Fibroblast of skin of scalp (primary cell): ENCODE measurements at regions not wholly inside any gene's neighbourhood (a gene's known extent, or its start where the extent isn't known, plus 50 kb on each side); places are given as distances from the start of the nearest gene placed in this dataset.
"Not testable (repeated sequence)": the region's sequence is repeated elsewhere in the genome, so short reads cannot be mapped to it uniquely, and the experiment has no call there.

Experiments used
- DNase-seq: peaks from one replicate; pipeline ENCODE4 v3.0.0-alpha.2; 2013

DNA sequence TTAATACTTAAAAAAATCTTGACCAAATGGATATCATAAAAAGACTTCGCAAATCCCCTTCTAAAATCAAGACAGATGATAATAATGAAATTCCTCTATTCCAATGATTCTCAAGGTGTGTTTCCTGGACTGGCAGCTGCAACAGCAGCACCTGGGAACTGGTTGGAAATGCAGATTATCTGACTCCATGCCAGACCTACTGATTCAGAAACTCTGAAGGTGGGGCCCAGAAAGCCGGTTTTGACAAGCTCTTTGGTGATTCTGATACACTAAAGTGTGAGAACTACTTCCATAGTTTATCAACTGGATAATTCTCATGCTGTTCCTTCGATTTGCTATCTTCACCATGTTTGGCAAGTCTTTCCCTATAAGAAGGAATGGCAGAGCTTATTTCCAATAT is 252.1 kb downstream of the COL12A1 start:
- DNase-seq = no peak

DNA sequence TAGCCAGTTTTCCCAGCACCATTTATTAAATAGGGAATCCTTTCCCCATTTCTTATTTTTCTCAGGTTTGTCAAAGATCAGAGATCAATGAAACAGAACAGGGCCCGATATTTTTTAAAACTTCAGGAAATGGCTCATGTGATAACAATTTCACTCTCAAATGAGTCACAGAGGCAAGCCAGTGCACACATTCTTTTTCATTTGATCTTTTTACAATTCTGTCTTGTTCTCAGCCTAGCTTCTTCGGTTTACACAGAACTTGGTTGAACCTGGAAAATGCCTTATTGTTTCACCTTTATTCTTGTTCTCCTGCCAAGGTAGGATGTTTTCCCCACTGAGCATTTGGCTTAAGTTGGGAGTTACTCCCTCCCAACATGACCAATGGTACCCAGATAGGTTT is 258.9 kb downstream of the COL12A1 start:
- DNase-seq = peak; percentile 59

DNA sequence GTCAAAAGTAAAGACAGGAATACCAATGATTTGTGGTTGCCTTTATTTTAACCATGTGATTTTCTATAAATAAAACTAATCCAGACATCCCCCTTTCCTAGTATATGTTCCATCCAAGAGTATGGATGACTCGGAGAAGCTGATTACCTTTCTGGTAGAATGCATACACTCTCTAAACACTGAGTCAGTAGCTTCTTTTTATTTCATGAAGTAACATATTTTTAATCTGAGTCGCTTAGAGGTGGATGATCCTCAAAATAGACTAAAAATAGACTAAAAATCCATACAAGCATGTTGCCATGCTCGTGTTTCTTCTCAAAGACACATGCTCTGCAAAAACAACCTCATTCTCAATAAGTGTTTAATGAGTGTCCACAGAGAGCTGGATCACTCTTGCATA is 263.7 kb downstream of the COL12A1 start:
- peak; percentile 25 for DNase-seq

DNA sequence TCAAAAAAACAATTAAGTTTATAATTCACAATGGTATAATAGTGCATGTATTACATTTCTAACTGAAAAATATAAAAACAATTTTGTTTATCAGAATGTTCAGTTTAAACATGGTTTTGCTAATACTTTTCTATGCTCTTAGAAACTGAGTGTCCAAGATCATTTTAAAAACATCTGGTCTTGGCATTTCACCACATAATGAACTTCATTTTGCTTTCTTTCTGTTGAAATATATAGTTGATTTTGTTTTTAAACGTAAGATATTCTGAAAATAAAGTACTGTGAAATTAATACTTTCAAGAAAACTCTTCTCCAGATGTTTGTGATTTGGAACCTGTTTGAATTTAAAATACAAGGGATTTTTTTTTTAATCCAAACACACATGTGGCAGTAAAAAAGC is 264.4 kb downstream of the COL12A1 start:
- DNase-seq = no peak

DNA sequence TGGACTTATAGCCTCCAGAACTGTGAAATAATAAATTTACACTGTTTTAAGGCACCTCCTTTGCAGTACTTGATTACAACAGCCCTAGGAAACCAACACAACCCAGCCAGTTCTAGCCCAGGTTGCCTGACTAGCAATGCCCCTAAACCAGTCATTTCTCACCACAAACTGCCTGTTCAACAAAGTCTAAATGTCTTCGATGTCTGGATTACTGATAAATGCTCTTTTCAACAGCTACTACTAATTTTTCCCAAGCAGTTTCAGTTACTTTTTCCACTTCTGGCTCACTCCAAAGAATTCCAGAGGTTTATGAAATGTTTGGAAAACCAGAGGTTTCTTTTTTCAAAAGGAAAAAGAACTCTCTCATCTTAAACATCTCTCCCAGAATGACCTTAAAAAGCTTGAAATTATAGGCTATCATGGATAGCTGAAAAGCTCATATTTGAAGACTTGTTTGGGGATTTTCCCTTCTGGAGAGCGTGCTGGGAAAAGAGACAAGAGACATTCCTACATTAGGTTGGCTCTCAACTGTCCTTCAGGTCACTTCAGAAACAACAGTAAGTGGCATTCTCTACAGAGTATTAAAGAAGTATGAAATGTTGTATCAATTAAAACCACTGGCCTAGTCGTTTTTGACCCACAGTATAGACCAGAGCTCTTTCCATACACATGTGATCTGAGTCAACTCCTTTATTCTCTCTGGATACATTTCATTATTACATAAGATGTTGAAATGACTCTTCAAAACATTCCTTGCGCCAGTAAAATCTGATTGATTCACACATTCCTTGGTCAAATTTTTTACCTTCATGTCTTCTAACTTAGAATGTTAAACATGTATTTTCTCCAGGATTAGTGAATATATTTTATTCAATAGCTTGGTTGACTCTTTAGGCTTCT is 265.9 kb downstream of the COL12A1 start:
- DNase-seq = peak; percentile 58

DNA sequence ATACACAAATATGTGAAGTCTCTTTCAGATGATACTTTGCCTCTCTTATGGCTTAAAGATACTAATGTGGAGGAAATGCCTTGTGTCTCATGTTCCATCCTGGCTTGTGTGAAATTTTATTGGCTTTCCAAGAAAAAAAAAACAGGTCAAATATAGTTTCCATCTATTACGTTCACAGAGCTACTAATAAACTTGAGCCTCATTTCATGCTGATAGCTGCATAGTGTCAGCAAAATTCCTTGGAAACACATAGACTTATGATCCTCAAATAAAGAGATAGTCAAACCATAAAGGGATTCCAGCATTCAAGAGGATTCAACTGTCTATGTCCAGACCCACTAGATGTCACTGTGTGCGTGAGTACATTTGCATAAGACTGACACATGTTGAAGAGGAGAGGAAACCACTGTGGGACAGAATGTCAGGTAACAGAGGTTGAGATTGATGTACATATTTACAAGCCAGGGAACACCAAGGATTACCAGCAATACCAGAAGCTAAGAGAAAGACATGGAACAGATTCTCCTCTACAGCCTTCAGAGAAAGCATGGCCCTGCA is 266.6 kb downstream of the COL12A1 start:
- DNase-seq = peak; percentile 54

DNA sequence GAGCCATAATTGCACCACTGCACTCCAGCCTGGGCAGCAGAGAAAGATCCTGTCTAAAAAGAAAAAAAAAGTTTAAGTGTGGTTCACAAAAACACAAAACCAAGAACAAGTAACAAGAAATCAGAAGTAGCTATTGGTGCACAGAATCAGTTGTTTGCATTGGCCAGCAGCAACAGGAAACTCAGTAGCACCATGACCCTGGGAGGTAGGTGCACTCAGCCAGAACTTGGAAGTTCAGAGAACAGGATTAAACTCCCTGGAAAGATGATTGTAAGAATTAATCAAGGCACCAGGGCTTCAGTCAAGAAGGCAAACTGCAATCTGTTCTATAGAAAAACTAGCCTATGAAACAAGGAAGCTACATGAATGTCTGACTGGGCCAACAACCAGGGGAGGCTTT is 267.9 kb downstream of the COL12A1 start:
- no peak for DNase-seq

DNA sequence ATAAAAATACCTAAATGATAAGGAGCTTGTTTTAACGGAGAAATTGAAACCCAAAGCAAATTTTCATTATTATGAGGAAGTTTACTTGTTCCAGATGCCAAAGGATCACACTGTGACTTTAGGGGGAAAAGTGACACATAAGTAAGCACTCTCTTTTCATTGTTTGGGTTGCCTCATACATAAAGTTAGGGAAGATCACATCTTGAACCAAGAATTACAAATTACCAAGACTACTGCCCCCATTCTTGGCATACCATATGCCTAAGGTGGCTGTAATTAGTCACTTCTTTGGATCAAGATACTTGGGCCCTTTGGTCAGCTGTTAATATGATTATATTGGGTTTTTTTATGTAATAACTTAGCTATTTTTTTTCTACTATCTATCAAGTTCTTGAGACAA is 269.0 kb downstream of the COL12A1 start:
- peak; percentile 82 for DNase-seq

DNA sequence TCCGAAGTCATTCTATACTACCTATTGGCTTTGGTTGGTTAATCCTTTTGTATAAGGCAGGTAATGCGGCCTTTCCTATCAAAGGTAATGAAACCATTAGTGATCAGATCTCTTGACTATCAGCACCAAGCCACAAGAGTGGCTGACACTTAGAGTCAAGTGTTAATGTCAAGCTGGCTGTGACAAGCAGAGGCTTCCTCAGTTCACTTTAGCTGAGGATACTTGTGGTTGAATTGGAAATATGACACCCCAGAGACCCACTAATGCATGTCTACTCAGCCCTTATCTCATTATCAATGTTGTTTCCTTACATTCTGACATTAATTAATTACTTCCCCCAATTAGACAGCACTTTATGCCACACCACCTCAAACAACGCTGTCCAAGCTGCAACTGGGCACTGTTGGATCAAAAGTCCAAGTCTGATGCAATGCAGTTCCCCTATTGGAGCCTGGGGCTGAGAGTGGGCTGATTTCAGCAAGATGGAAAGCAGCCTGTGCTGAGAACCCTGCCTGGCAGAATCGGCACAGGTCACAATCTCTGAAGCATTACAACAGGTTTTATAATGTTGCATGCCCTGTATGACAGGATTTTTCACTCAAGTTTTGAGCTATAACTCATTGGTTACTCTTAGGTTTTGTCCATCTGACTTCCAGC is 273.5 kb downstream of the COL12A1 start:
- DNase-seq = peak; percentile 22

DNA sequence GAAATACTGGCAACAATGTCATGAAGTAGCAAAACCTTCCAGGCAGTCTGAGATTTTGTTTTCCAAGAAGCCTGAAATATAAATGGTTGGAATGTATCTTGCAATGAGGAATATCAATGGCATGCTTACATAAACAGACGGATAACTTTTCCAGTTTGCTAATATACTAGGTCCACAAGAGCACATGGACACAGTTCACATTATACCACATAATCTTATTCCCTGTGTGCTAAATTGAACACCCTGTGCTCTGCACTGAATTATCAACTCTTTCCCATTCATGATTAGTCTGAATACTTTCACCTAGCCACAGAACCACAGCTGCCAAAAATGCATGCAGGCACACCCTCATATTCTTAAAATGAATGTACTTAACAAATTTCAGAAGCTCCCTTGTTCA is 274.3 kb downstream of the COL12A1 start:
- peak; percentile 97 for DNase-seq

DNA sequence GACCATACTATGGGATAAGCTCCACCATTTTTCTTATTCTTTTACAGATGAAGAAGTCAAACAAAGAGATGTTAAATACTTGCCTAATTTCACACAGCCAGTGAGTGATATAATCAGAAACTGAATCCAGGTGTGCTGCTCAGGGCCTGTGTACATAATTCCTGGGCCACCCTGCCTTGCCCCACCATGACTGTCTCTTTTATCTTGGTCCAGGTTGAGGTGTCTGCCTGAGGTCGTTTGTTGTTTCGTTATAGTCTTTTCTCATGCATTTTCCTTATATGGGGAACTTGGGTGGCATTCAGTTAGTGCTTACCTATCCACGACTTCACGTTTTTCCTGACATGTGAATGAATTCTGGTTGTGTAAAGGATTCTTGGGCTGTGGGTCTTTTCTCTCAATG is 277.6 kb downstream of the COL12A1 start:
- no peak for DNase-seq

DNA sequence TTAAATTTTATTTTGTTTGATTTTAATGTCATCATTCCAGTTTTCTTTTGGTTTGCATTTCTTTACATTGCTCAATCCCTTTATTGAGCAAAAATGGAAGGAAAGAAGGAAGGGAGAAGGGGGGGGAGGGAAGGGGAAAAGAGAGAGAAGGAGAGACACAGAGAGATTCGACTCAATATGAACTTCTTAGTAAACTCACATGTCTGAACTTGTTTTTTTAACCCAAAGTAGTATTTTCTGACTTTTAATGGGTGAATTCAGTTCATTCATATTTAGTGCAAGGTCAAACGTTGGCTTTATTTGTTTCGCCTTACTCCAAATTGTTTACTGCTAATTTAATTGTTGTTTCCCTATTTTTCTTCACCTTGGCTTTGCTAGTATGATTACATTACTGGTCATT is 278.6 kb downstream of the COL12A1 start:
- DNase-seq = no peak

DNA sequence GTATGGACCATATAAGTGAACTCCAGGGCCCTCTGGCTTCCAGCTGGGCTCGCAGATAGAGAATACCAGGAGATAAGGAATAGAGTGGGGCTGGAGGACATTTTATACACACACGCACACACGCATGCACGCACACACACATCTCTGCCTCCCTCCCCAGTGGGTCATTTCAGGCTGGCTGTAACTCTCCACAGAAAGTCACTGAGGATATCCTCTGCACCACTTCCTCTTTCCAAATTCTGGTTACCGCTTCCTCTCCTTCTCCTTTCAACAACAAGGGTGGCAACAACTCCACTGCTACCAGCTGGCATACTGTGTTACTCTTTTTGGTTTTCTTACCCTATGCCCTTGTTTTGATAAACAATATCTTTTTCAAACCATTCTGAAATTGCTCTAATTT is 280.2 kb downstream of the COL12A1 start:
- no peak for DNase-seq

DNA sequence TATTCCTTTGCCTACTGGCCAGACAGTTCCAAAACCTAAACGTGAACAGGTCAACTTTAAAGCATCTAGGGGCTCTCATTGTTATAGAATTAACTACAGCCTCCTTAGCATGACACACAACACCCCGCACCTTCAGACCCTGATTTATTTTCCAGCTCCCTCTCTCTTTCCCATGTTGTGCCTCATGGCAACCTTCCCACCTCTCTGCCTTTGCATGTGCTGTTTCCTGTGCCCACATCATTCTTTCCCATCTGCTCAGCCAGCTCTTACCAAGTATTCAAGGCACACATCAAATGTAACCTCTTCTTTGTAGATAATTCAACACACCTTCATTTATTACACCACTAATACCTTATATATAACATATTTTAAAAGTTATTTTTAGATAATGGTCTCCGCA is 291.0 kb downstream of the COL12A1 start:
- no peak for DNase-seq

DNA sequence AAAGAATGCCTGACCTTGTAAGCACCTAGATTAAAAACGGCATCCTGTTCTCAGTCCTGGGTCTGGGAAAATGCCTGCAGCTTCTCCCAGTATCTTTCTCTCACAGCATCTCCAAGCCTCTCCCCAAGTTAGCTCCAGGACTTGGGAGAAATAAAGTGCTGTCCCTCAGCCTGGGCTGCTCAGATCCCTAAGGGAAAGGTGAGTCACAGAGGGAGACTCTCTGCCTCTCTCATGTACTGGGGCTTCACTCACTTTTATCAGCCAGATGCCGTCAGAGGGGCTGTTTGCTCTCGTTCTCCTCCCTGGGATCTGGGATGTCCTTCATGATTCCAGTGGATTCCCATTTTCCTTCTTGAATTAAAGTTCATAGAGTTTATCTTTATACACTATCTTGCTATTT is 293.6 kb downstream of the COL12A1 start:
- DNase-seq = peak; percentile 17

DNA sequence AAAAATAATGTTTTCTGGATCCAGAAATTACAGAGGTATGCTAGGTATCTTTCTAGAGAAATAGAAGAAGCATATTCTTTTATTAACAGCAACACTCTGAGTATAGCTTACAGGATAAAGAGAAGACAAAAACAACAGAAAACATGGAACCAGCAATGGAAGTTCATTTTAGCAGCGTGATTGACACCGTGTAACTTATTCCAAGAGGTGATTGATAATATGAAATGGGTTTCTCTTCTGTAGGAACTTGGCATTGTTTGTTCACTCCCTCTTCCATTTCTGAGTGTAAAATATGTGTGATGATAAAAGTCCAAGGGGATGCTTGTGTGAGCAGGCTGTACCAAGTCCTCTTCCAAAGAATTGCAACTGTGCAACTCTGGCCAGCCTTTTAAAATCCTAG is 303.0 kb downstream of the COL12A1 start:
- no peak for DNase-seq

DNA sequence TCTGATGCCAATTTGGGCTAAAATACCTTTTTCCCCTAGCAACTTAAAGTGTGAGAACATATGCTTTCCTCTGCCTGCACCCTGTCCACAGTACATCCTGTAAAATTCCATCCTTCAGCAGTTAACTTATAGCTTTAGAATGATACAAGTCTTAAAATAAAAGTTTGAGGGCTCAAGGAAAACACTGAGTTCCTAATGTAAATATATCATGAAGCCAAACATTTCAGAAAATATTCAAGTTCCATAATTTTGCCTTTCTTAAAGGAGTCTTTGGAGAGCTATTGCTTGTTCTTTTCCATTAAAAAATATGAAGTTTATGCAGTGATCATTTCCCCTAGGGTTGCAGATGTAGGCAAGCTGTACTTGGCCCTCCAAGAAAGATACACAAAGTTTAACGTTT is 303.8 kb downstream of the COL12A1 start:
- no peak for DNase-seq

DNA sequence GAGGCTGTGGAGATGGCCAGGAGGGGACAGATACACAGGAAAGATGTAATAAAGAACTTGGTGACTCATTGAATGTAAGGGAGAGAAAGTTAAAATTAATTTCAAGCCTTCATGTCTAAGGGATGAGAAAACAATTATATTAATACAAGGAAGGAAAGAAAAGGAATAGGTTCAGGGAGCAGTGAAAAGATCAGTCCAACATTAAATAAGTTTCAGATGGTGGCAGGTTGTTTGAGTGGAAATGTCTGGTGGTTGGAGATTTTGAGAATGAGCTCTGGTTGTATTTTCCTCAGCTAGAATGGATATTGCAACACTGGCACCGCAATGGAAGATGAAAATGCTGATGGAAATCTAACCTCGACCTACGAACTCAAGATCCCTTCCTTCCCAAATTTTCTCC is 304.3 kb downstream of the COL12A1 start:
- no peak for DNase-seq

DNA sequence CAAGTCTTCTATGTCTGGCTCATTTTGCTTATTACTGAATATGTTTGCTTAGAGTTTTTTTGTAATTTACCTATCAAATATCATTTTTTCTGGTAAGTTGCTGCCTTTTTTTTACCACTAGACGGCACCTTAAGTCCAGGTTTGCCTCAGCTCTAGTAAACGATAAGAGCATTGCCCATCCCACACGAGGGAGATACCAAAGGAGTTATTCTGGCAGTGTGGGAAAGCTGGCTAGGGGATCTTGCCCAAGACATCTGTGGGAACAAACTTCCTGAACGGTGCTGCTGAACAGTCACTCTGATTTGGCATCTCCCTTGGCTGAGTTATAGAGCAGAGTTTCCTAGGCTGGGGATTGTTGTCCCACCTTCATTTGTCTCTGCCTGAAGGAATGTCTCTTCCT is 306.4 kb downstream of the COL12A1 start:
- DNase-seq = peak; percentile 39

DNA sequence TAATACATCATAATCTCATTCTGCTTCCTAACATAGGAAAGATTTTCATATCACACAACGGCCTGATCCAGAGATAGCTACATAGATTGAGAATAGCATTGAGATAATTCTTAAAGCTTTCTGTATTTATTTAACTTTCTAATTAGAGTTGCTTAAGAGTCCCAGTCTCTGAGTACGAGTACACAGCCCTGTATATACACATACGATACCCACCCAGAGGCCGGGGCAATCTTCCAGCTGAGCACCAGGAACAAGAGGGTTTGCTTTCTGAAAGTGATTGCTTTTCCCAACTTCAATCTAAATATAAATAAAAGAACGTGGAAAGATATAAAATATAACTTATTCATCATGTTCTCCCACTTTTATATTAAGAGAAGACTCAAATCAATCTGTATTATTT is 313.8 kb downstream of the COL12A1 start:
- DNase-seq = no peak

DNA sequence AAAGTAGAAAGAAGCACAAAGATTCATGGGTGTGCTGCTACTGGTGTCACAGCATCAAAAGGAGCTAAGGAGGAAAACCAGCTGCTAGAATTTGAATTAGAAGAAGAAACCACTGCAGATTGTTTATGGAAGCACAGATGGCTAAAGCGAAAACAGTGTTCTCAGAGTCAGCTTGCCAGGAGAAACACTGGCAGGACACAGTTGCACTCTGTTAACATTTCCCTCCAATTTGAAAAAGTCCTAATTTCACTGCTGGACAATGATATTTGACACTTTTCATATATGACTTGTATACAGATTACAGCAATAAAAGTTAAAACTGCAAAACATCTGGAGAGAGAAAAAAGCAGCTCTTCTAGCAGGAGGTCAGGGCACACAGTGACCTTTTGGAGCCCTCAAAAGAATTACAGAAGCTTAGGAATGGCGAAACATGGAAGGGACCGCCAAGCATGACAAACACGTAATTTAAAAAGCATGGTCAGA is 314.5 kb downstream of the COL12A1 start:
- DNase-seq = peak; percentile 65

DNA sequence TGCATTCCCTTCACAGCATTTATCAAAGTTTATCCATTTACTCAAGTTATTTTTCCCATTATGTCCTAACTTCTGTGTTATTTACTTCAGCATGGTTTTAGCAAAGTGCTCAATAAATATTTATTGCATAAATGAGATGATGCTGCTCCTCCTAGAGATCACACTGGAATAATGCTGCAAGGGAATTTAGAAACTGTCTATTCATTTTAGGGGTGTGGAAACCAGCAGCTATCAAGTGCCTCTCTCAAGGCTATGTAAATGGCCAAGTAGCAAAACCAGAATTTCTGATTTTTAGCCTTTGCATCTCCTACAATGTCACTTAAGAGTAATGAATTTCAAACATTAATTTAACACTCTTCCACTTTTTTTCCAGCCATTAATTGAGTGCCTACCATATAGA is 316.2 kb downstream of the COL12A1 start:
- DNase-seq = no peak

DNA sequence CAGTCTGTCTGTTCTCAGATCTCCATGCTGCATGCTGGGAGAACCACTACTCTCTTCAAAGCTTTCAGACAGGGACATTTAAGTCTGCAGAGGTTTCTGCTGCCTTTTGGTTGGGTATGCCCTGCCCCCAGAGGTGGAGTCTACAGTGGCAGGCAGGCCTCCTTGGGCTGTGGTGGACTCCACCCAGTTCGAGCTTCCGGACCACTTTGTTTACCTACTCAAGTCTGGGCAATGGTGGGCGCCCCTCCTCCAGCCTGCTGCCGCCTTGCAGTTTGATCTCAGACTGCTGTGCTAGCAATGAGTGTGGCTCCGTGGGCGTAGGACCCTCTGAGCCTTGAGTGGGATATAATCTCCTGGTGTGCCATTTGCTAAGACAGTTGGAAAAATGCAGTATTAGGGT is 317.1 kb downstream of the COL12A1 start:
- DNase-seq = not testable (repeated sequence)

DNA sequence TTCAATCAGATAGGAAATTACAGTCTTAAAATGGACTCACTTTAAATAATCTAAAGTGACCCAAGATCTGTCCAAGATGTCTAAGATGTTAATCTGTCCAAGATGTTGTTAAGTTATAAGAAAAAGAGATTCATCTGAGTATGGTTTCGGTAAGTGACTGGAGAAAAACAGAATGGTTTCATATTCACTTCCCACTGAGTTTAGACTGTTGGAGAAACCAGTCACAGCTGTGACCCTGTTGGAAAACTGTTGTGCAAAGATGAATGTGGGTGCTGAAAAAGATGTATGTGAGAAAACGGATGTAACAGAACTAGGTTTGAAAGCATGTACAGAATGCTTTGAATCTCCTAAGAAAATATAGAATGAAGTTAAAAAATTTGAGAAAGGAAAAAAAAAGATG is 325.9 kb downstream of the COL12A1 start:
- DNase-seq = peak; percentile 85
